GM18499 (cell line): ENCODE measurements at regions not wholly inside any gene's neighbourhood (a gene's known extent, or its start where the extent isn't known, plus 50 kb on each side); places are given as distances from the start of the nearest gene placed in this dataset.
"Not testable (repeated sequence)": the region's sequence is repeated elsewhere in the genome, so short reads cannot be mapped to it uniquely, and the experiment has no call there.

Source experiments
- ATAC-seq: cut with Tn5 transposase; IDR thresholded peaks from one replicate; pipeline ENCODE4 v1.9.1; 2021; ENCODE audit warnings: moderate number of reproducible peaks; ENCODE audit not compliant: insufficient read depth, unreplicated experiment

DNA sequence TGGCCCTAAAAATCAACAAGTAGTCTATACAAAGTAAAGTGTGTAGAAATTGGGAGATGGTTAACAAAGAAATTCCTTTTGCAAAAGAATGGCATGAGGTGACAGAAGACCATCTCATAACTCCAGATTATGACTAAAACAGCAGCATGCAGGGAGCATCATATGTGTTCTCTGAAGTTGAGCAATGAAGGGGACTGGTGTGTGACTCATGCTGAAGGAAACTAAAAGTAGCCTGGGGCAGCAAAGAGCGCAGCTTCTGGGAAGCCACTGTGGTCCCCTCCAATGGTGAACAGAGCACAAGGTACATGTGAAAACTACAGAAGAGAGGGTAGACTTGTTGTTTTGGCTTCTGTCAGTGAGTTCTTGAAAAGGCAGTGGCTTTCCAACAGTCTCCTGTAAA is 133.4 kb downstream of the MACC1 start:
- ATAC-seq: no peak

GRCh38 chr7:20079080-20079479 is 138.1 kb downstream of the MACC1 start:
- no peak for ATAC-seq

GRCh38 chr7:20076835-20077234 is 140.3 kb downstream of the MACC1 start:
- no peak for ATAC-seq

DNA sequence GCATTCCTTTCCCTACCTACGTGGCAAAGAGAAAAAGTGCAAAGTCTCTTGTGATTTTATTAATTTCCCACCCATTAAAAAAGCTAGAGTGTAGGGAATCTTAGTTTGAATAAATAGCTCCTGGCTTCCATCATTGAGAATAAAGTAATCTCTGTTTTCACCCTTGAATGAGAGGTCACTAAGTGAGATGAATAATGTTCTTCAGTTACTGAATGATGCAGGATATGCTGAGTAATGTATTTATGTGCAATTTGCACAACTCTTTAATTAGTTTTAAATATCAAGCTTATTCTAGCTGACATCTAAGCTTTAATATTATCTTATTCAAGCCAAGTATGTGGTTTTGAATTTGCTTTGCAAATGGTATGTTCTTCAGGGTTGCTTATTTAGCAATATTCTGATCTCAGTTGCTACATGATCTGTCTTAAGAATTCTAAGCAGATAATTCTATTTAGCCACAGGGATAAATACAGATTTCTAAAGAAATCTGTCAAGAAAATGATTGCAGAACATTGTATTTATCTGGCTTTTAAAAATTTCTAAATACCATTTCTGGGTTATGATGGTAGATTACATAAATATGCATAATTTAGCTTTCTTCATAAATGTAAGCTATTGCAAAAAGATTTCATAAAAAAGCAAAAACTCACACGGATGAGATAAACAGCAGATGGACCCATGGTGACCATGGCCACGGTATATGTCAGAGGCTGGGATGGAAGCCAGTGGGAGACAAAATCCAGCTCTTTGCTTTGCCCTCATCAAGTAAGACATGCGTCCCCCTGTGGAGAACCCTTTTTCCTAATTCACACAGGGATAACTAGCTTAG is 141.0 kb downstream of the MACC1 start:
- no peak for ATAC-seq

DNA sequence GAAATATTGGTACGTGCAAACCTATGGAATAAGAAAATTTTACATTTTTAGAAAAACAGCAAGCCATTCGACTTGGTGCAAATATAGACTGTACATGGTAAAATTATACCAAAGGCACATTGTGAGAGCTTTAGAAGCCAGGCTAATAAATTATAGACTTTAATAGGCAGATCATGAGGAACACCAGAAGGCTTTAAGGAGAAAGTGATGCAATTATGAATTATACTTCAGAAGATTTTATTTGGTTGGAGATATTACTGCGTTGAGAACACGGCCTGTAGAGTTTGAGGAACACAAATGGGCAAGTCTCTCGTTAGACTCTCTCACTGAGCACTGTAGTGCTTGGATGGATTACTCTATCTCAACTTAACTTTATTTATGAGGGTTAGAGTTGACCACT is 141.7 kb downstream of the MACC1 start:
- ATAC-seq: no peak

DNA sequence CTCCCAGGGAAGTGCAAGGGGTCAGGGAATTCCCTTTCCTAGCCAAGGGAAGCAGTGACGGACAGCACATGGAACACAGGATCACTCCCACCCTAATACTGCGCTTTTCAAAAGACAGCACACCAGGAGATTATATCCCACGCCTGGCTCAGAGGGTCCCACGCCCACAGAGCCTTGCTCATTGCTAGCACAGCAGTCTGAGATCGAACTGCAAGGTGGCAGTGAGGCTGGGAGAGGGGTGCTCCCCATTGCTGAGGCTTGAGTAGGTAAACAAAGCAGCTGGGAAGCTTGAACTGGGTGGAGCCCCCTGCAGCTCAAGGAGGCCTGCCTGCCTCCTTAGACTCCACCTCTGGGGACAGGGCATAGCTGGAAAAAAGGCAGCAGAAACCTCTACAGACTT is 149.2 kb downstream of the MACC1 start:
- not testable (repeated sequence) for ATAC-seq

DNA sequence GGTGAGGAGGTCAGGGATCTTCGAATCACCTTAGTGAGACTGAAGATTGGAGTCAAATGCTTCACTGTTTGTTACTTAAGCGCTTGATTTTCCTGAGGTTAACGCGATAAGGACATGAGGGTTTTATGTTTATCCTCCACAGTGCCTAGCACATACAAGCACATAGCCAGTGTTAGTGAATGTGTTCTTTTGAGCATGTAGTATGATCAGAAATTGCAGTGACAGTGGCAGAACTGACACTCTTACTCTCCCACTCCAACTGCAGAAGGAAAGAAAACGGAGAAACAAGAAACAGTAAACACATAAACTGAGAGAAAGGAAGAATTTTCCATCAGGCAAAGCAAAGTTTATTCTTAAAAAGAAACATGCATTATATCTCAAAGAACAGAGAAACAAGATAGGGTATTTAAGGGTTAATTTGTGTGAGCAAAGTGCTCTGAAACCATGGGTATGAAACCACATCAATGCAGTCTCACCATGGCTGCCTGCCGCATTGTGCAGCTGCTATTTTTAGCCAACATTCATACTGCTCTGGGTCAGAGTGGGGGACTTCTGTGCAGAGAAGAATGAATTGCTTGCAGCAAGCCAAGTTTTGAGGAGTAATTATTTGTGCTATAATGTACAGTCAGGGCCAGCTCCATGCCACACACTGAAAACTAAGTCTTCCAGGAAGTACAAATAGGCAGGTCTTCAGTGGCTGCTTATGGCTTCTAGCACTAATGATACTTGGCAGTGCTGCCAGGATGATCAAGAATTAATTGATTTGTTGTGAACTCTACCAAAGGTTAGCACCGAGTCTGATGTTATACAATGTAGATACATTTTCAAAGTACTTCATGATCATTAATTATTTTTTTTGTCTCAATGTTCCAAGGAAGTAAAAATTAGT is 152.0 kb downstream of the MACC1 start:
- ATAC-seq: peak; percentile 100

GRCh38 chr7:20064181-20064970 is 152.8 kb downstream of the MACC1 start:
- no peak for ATAC-seq

DNA sequence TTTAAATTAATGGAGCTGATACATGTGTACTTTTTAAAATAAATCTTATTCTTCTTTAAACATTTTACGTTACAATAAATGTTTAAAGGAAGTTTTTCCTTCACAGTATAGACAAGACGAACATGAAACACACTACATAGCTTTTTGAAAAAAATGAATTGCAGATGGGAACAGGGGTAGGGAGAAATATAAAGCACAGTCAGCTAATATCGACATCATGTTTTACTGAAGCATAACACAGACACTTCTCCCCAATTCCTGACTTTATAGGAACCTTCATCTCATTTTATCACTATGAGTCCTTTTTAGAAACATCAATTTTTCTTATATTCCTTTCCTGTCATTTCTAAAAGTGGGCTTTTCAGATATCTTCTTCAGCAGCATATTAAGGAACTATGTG is 153.5 kb downstream of the MACC1 start:
- no peak for ATAC-seq

GRCh38 chr7:20062932-20063331 is 154.3 kb downstream of the MACC1 start:
- no peak for ATAC-seq

- no peak for ATAC-seq
Measured at GRCh38 chr7:20053334-20054104, 163.7 kb downstream of the MACC1 start.

DNA sequence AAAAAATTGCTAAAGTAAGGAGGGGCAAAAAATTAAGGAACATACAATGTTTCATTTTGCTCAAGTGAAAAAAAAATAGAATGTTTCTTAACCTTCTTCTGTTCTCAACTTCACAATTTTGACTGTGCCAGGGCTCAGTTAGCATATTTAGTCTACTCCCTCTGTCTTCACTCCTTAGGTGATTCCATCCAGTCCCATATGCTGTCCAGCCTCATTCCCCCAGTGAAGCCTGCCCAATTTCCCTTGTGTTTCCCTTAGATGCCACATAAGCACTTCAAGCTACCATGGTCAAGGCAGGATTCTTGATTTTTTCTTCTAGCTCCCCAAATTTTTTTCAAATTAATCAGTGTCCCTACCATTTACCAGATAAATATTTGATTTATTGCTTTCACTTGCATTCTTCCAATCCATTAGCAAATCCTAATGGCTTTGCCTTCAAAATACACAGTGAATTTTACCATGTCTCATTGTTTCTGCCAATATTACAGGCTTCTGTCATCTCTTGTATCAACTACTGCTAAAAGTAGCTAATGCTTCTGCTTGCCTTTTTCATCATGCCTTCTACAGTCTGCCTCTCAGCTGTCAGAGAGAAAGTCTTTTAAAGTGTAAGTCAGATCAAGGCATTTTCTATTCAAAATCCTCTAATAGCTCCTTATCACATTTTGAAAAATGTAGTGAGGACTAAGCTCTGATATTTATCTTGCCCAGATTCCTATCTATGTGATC is 166.8 kb downstream of the MACC1 start:
- no peak for ATAC-seq

DNA sequence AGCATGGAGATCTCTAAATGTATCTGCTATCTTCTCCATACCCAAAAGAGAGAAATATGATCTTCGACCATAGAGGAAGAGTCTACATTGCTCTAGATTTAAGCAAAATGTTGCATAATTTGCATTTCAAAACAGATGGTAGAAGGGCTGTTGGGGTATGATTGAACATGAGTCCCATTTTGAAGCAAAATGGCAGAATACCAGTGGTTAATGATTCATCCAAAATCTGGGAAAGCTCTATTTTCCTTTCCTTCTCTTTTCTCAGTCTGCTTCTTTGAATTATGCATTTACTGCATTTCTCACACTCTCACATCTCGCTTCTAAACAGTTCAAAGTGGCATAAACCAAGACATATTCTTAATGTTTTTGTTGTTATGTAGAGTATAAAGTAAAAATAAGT is 178.5 kb downstream of the MACC1 start:
- no peak for ATAC-seq

- no peak for ATAC-seq
Measured at GRCh38 chr7:20035279-20035875, 181.8 kb downstream of the MACC1 start.

DNA sequence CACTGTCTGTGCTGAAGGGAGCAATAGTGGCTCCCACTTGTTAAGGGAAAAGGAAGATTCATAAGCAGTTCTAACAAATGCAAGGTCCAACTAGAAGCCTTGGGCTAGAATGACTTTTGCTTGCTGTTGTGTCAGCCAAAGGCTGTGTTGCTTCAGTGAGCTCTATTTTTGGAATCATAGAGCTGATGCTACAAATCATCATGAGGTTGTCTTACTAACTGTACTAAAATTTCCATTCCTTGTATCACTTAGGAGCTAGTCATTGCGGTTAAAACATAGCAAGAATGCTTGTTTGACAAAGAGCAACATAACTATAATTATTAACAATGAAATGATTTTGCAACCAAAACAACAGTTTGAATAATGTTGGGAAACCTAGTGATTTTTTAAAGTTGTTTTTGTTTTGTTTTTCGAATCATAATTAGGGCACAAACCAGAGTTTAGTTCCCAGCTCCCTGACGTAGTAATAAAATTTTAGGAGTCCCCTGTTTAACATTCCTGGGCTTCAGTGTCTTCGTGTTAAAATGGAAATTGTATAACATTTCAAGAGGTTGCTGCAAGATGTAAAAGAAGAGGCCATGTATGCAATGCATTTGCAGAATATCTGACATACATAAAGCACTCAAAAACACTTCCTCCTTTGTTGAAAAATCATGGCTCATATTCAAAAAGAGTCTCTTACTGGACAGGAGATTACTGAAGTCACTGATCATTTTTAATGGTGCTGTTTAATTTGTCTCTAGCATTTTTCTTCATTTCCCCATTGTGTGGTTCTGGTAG is 183.4 kb downstream of the MACC1 start:
- no peak for ATAC-seq

- ATAC-seq: no peak
Measured at GRCh38 chr7:20032741-20033140, 184.4 kb downstream of the MACC1 start.

- peak; percentile 53 for ATAC-seq
Measured at GRCh38 chr7:20030915-20031362, 186.2 kb downstream of the MACC1 start.

GRCh38 chr7:20030417-20030816 is 186.8 kb downstream of the MACC1 start:
- peak; percentile 66 for ATAC-seq
